Activated CD8-positive, alpha-beta memory T cell treated with anti-CD3 and anti-CD28 coated beads, Interleukin-2, amount 50 U/mL, for 1 hour (primary cell): ENCODE measurements at regions not wholly inside any gene's neighbourhood (a gene's known extent, or its start where the extent isn't known, plus 50 kb on each side); places are given as distances from the start of the nearest gene placed in this dataset.
A peak's percentile ranks its signal among the peaks of the same experiment; 100 is the strongest.
"Not testable (repeated sequence)": the region's sequence is repeated elsewhere in the genome, so short reads cannot be mapped to it uniquely, and the experiment has no call there.

Source experiments
- DNase-seq: peaks from one replicate; pipeline ENCODE4 v3.0.0-alpha.2; 2020; ENCODE audit errors: extremely low read depth

GRCh38 chr7:55705728-55706450, 133.6 kb upstream of the VOPP1 start:
- not testable (repeated sequence) for DNase-seq

- DNase-seq, result not testable (repeated sequence)
Measured at GRCh38 chr7:55702831-55703230, 130.5 kb upstream of the VOPP1 start.

GRCh38 chr7:55699450-55699842, 127.1 kb upstream of the VOPP1 start:
- DNase-seq, result not testable (repeated sequence)

- DNase-seq, result not testable (repeated sequence)
Measured at GRCh38 chr7:55698607-55699449, 126.5 kb upstream of the VOPP1 start.

- not testable (repeated sequence) for DNase-seq
Measured at GRCh38 chr7:55695893-55696701, 123.8 kb upstream of the VOPP1 start.

GRCh38 chr7:55694484-55694883, 122.2 kb upstream of the VOPP1 start:
- DNase-seq, result not testable (repeated sequence)

GRCh38 chr7:55688684-55689681, 116.7 kb upstream of the VOPP1 start:
- DNase-seq, result not testable (repeated sequence)

- not testable (repeated sequence) for DNase-seq
Measured at GRCh38 chr7:55688261-55688660, 116.0 kb upstream of the VOPP1 start.

- DNase-seq, result not testable (repeated sequence)
Measured at GRCh38 chr7:55687252-55687651, 115.0 kb upstream of the VOPP1 start.

- DNase-seq, result not testable (repeated sequence)
Measured at GRCh38 chr7:55686771-55687170, 114.5 kb upstream of the VOPP1 start.

GRCh38 chr7:55683501-55683900, 111.2 kb upstream of the VOPP1 start:
- not testable (repeated sequence) for DNase-seq

GRCh38 chr7:55675589-55675988, 103.3 kb upstream of the VOPP1 start:
- not testable (repeated sequence) for DNase-seq

GRCh38 chr7:55673525-55673924, 101.2 kb upstream of the VOPP1 start:
- DNase-seq, result not testable (repeated sequence)

- DNase-seq, result not testable (repeated sequence)
Measured at GRCh38 chr7:55672084-55672483, 99.8 kb upstream of the VOPP1 start.

GRCh38 chr7:55657654-55658053, 85.4 kb upstream of the VOPP1 start:
- DNase-seq, result no peak

GRCh38 chr7:55651057-55651456, 78.8 kb upstream of the VOPP1 start:
- no peak for DNase-seq

GRCh38 chr7:55649238-55649637, 76.9 kb upstream of the VOPP1 start:
- no peak for DNase-seq

GRCh38 chr7:55644567-55644966, 72.3 kb upstream of the VOPP1 start:
- DNase-seq, result no peak

GRCh38 chr7:55642266-55642665, 70.0 kb upstream of the VOPP1 start:
- no peak for DNase-seq

GRCh38 chr7:55641811-55642210, 69.5 kb upstream of the VOPP1 start:
- no peak for DNase-seq

- peak; percentile 16 for DNase-seq
Measured at GRCh38 chr7:55641273-55641691, 69.0 kb upstream of the VOPP1 start.
